ENCODE measurements at regions not wholly inside any gene's neighbourhood (a gene's known extent, or its start where the extent isn't known, plus 50 kb on each side); places are given as distances from the start of the nearest gene placed in this dataset.
A peak's percentile ranks its signal among the peaks of the same experiment; 100 is the strongest.

DNA sequence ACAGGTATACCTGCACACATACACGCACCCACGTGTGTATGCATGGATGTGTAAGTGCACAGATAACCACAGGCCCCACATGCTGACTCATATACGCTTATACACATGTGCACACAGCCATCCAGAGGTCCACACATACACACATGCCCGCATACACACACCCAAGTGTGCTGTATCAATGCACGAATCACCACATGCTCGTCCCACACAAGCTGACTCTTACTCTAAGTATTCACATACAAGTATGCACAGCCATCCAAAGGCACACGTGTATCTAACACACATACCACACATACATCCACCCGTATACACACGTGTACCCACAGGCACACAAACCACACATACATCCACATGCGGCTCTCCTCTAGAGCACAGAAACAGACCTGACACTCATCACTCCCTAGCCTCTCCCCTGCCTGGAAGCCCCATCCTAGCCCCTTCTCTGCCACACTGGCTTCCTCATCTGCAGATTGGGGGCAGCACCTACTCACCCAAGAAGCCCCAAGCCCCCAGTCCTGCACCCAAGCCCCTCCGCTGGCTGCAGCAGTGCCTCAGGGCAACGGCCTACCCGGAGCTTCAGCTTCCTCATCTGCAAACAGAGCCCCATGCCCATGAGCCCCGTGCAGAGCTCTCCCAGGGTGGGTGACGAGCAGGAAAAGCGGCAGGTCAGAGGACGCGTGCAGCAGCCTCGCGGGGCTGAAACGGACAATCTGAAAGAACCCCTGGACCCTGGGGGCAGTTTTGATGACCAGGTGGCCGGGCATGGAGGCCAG lies 105.4 kb downstream of the NCOR2 start:
- H3K4me3 ChIP-seq (replicated peaks in 1 of 2; ENCODE audit: low read depth in 2 of 2, low read length in 2 of 2): no peak overlapping the region
- peak in 1 of 2 donors; percentile 17 for DNase-seq (ENCODE audit: low read depth in 2 of 2)
- TF ChIP-seq, protein P1, sequence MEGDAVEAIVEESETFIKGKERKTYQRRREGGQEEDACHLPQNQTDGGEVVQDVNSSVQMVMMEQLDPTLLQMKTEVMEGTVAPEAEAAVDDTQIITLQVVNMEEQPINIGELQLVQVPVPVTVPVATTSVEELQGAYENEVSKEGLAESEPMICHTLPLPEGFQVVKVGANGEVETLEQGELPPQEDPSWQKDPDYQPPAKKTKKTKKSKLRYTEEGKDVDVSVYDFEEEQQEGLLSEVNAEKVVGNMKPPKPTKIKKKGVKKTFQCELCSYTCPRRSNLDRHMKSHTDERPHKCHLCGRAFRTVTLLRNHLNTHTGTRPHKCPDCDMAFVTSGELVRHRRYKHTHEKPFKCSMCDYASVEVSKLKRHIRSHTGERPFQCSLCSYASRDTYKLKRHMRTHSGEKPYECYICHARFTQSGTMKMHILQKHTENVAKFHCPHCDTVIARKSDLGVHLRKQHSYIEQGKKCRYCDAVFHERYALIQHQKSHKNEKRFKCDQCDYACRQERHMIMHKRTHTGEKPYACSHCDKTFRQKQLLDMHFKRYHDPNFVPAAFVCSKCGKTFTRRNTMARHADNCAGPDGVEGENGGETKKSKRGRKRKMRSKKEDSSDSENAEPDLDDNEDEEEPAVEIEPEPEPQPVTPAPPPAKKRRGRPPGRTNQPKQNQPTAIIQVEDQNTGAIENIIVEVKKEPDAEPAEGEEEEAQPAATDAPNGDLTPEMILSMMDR (IDR thresholded peaks at IDR 0.05; ENCODE audit: low read depth, low read length): no peak

DNA sequence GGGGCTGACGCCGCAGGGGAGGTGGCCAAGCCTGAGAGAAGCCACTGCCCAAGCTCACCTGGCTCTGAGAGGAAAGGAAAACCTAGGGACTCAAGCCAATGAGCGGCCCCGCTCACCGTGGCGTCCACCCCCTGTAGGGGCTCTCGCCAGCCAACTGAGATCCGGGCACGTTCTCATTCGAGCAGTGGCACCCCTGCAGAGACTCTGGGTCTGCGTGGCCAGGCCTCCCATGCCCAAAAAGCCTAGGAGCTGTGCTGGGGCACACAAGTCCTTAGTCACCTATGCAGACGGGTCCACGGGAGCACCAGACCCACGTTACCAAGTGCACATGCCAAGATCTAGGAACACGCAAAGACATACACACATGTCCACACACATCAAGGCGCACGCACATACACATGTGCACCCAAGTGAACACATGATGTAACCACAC lies 106.2 kb downstream of the NCOR2 start:
- no peak overlapping the region for H3K4me3 ChIP-seq (replicated peaks in 1 of 2; ENCODE audit: low read depth in 2 of 2, low read length in 2 of 2)
- no peak for DNase-seq (ENCODE audit: low read depth in 2 of 2)
- TF ChIP-seq, protein P1 (IDR thresholded peaks at IDR 0.05; ENCODE audit: low read depth, low read length): no peak

DNA sequence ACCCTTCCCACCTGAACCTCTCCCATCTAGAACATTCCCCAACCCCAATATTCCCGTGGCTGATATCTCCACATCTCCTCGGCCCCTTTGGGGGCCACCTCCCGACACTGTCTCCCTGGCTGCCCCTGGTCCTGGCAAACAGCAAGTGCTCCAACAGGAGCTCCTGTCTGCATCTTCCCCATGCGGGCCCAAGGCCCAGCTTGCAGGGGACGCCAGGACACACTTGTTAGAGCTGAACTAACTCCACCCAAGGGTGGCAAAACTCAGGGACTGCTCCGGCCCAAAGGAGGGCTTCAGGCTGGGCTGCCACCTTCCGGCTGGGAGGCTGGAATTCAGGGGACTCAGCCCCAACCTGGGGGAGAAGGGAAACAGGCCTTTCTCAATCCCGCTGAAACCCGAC lies 106.6 kb downstream of the NCOR2 start:
- TF ChIP-seq, protein P1 (IDR thresholded peaks at IDR 0.05; ENCODE audit: low read depth, low read length): no peak
- no peak overlapping the region for H3K4me3 ChIP-seq (replicated peaks in 1 of 2; ENCODE audit: low read depth in 2 of 2, low read length in 2 of 2)
- no peak for DNase-seq (ENCODE audit: low read depth in 2 of 2)

DNA sequence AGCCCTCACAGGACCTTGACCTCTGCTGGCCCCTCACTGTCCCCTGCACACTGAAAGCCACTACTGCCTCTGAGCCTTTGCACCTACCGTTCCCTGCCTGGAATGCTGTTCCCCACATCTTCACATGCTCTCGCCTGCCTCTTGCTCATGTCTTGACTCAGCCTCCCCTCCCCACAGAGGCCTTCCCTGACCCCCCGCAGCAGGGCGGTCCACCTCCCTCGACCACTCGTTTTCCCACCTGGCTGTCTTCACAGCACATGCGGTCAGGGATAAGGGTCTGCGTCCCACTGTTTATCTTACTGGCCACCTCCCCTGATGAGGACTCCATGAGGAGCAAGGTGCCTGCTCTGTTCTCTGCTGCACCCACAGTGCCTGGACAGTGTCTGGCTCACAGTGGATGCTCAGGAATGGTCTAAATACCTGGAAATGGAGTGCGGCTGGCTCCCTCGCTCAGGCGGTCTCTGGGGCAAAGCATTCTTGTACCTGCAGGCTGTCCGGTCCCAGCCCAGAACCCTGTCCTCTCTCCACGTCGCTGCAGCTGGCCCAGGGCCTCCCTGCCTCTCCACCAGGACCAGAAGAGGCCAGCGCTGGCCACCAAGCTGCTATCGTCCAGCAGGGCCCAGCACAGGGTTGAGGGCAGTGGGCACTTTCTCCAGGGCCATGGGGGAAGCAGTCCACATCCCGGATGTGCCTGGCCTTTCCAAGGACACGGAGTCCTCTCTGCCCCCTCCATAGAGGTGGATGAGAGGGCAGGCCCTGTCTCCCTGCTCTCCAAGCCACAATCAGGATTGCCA lies 107.4 kb downstream of the NCOR2 start:
- no peak for DNase-seq (ENCODE audit: low read depth in 2 of 2)
- TF ChIP-seq, protein P1 (IDR thresholded peaks at IDR 0.05; ENCODE audit: low read depth, low read length): no peak
- no peak overlapping the region for H3K4me3 ChIP-seq (replicated peaks in 1 of 2; ENCODE audit: low read depth in 2 of 2, low read length in 2 of 2)

DNA sequence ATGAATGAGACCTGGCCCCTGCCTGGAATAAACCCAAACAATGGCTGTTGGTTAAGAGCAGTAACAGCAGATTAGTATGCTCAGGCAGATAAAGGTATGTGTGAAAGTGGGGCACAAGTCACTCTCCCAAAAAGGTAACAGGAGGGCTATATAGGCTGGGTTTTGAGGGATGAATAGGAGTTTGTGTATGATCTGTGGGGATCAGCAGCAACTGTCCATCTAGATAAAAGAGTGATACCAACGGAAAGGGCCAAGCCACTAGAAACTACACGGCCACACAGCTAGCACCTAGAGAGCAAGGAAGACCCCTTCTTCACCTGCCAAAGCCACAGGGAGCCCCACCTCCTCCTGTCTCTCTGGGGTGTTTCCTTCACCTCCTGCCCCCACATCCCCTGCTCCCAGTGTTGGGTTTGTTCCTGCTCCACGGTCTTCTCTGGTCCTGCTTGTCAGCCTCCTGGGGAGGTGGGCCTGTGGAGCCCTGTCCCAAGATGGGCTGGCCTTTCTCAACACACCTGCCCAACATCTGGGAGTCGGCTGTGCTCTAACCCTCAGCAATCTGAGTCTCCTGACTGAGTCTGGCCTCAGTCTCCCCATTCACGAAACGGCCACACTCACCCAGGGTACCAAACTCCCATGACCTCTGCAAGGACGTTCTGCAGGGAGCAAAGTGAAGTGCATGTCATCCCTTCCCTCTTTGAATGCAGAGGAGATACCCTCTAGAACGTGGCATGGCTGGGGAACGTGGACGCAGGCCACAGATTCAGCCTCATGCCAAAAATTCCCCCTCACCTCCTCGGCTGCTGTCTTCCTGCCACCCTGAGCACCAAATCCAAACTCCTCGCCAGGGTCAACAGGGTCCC lies 108.2 kb downstream of the NCOR2 start:
- H3K4me3 ChIP-seq (replicated peaks in 1 of 2; ENCODE audit: low read depth in 2 of 2, low read length in 2 of 2): no peak overlapping the region
- TF ChIP-seq, protein P1 (IDR thresholded peaks at IDR 0.05; ENCODE audit: low read depth, low read length): no peak
- DNase-seq (ENCODE audit: low read depth in 2 of 2): no peak

DNA sequence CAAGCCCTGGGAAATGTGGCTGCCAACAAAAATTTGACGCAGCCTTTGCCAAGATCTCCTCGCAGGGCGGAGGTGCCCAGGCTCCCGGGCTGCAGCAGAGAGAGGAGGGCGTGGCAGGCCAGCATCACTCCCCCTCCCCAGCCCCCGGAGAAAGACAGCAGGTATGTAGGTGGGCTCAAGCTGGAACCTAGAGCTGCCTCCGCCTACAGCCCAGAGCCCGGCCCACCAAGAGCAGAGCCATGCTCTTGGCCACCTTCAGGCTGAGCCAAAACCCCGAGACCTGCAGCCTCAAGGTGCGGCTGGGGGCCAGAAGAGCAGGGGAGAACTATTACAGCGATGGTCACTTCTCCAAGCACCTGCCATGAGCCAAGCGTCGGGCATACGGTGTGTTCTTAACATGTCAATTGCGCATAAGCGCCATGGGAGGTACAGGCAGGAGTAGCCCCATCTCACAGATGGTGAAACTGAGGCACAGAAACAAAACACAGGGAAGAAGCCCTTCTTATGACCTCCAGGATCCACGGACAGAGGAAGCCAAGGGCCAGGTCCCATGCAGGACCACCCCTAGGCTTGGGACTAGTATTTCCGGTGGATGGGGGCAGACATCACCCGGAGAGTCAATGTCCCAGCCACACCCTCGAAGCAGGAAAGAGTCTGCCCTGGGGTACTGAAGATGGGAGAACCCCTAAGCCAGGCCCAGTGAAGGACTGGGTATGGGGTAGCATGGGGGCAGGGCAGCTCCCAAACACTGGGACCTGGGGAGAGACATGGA lies 109.0 kb downstream of the NCOR2 start:
- no peak for DNase-seq (ENCODE audit: low read depth in 2 of 2)
- H3K4me3 ChIP-seq (replicated peaks in 1 of 2; ENCODE audit: low read depth in 2 of 2, low read length in 2 of 2): no peak overlapping the region
- TF ChIP-seq, protein P1 (IDR thresholded peaks at IDR 0.05; ENCODE audit: low read depth, low read length): no peak
